HepG2 (cell line): ENCODE measurements at regions not wholly inside any gene's neighbourhood (a gene's known extent, or its start where the extent isn't known, plus 50 kb on each side); places are given as distances from the start of the nearest gene placed in this dataset.

Experiments
- ATAC-seq: fragments of 200-7000 bp; cut with Tn5 transposase; 3 replicates; pipeline ENCODE4 v1.9.1; 2020; ENCODE audit warnings: mild to moderate bottlenecking, moderate library complexity
- BruUV-seq: library from RNA; stranded (reverse); fragments of 400-500 nt; replicated peaks from 2 replicates; lab custom pipeline; 2021; lab: Mats Ljungman, UMichigan
- CTCF ChIA-PET: fragments of 300-600 bp; formaldehyde crosslinking; extraction: SDS; loops from one replicate; lab custom pipeline; 2021; ENCODE audit warnings: low total read pairs, inconsistent platforms, low intra/inter-chr PET ratio; lab: Yijun Ruan, JAX
- POLR2A ChIA-PET: fragments of 350-600 bp; sonication (Branson Sonifier 250); formaldehyde crosslinking; loops from one replicate; lab custom pipeline; 2020; ENCODE audit warnings: antibody characterized with exemption, inconsistent platforms; lab: Yijun Ruan, JAX
- DNase-seq: peaks from one replicate; pipeline ENCODE4 v3.0.0-alpha.2; 2015; ENCODE audit warnings: low spot score
- FAIRE-seq: peaks from 3 replicates; lab custom pipeline; 2011; peaks lifted over from hg19 to GRCh38; lab: Jason Lieb, UNC
- H2AFZ ChIP-seq: one replicate; pipeline ENCODE4 v1.6.1; 2011; ENCODE audit warnings: low read length, inconsistent platforms
- H3K27ac ChIP-seq: fragments of 300-600 bp; 3 replicates; pipeline ENCODE4 v1.8.0; 2011; ENCODE audit warnings: mixed run types, mild to moderate bottlenecking, mixed read lengths, low read length, inconsistent platforms; ENCODE audit not compliant: insufficient read depth; ENCODE audit errors: extremely low read length
- H3K27me3 ChIP-seq, 2 experiments: fragments of 200-600 bp in 1 of 2; 2 replicates in 1 of 2; 3 replicates in 1 of 2; pipeline versions ENCODE4 v1.6.0 to v1.8.0; 2011; ENCODE audit warnings: low read length in 2 of 2, mild to moderate bottlenecking in 2 of 2, moderate library complexity in 2 of 2, inconsistent platforms in 1 of 2; ENCODE audit not compliant: insufficient read depth in 2 of 2, control insufficient read depth in 1 of 2
- H3K36me3 ChIP-seq, 2 experiments: fragments of 200-600 bp in 1 of 2; replicated peaks in 1 of 2; 2 replicates in 1 of 2; 3 replicates in 1 of 2; pipeline versions ENCODE4 v1.5.1 to v1.8.0; 2011; ENCODE audit warnings: low read length in 2 of 2, inconsistent platforms in 1 of 2; ENCODE audit not compliant: insufficient read depth in 2 of 2, control insufficient read depth in 1 of 2
- H3K4me1 ChIP-seq: 2 replicates; pipeline ENCODE4 v1.5.1; 2012; ENCODE audit warnings: low read length, inconsistent platforms; ENCODE audit not compliant: insufficient read depth
- H3K4me2 ChIP-seq: 2 replicates; pipeline ENCODE4 v1.6.0; 2011; ENCODE audit warnings: low read depth, low read length, inconsistent platforms
- H3K4me3 ChIP-seq, 3 experiments: fragments of 200-600 bp in 1 of 3; sonication (generic), shearing (Covaris generic) in 1 of 3; replicated peaks in 1 of 3; 2 replicates each; pipeline ENCODE4 v1.5.1; 2011 to 2016; ENCODE audit warnings: low read length in 3 of 3, inconsistent platforms in 2 of 3, low read depth in 2 of 3, mild to moderate bottlenecking in 2 of 3, control low read depth in 1 of 3, mixed read lengths in 1 of 3; ENCODE audit not compliant: insufficient read depth in 1 of 3
- H3K79me2 ChIP-seq: one replicate; pipeline ENCODE4 v1.6.1; 2011; ENCODE audit warnings: low read length, inconsistent platforms; ENCODE audit not compliant: insufficient read depth
- H3K9ac ChIP-seq: 2 replicates; pipeline ENCODE4 v1.6.0; 2011; ENCODE audit warnings: mild to moderate bottlenecking, low read depth, low read length, inconsistent platforms; ENCODE audit not compliant: insufficient read depth
- H3K9me3 ChIP-seq: 2 replicates; pipeline ENCODE4 v1.5.1; 2012; ENCODE audit warnings: mild to moderate bottlenecking, low read length
- H4K20me1 ChIP-seq: 2 replicates; pipeline ENCODE4 v1.6.0; 2011; ENCODE audit warnings: inconsistent platforms, mild to moderate bottlenecking, low read length, moderate library complexity; ENCODE audit not compliant: insufficient read depth
- AGO1 ChIP-seq: fragments of 200-400 bp; formaldehyde crosslinking; IDR thresholded peaks from 2 replicates; pipeline ENCODE4 v1.6.1; 2017; ENCODE audit warnings: mild to moderate bottlenecking, low read depth, low read length, moderate library complexity; ENCODE audit not compliant: poor library complexity, severe bottlenecking
- CC2D1A ChIP-seq: sonication (generic); formaldehyde crosslinking; IDR thresholded peaks from 2 replicates; pipeline ENCODE4 v1.8.1; 2023; ENCODE audit warnings: mild to moderate bottlenecking, missing genetic modification reagents
- ETV5 ChIP-seq: IDR thresholded peaks from 2 replicates; pipeline ENCODE4 v1.6.1; 2018; ENCODE audit warnings: missing biosample characterization, missing genetic modification reagents, inconsistent platforms, borderline replicate concordance
- NFYB ChIP-seq: sonication (generic); formaldehyde crosslinking; IDR thresholded peaks from 2 replicates; pipeline ENCODE4 v1.4.0; 2020; ENCODE audit warnings: missing genetic modification reagents
- RFXAP ChIP-seq: sonication (generic); formaldehyde crosslinking; IDR thresholded peaks from 2 replicates; pipeline ENCODE4 v1.4.0; 2020; ENCODE audit warnings: missing genetic modification reagents, borderline replicate concordance
- ZBTB38 ChIP-seq: sonication (generic); formaldehyde crosslinking; IDR thresholded peaks from 2 replicates; pipeline ENCODE4 v1.5.1; 2020; ENCODE audit warnings: mild to moderate bottlenecking, missing genetic modification reagents
- ZNF460 ChIP-seq: sonication (generic); formaldehyde crosslinking; IDR thresholded peaks from 2 replicates; pipeline ENCODE4 v1.5.1; 2020; ENCODE audit warnings: missing genetic modification reagents, mild to moderate bottlenecking, borderline replicate concordance
- ZNF747 ChIP-seq: sonication (generic); formaldehyde crosslinking; IDR thresholded peaks from 2 replicates; pipeline ENCODE4 v1.8.1; 2023; ENCODE audit warnings: missing genetic modification reagents, mild to moderate bottlenecking, borderline replicate concordance
- ZNF766 ChIP-seq: sonication (generic); formaldehyde crosslinking; IDR thresholded peaks from 2 replicates; pipeline ENCODE4 v1.5.0; 2020; ENCODE audit warnings: missing genetic modification reagents, borderline replicate concordance
- ZSCAN25 ChIP-seq: sonication (generic); formaldehyde crosslinking; IDR thresholded peaks from 2 replicates; pipeline ENCODE4 v1.8.0; 2022; ENCODE audit warnings: mild to moderate bottlenecking, missing genetic modification reagents
- WGBS: methylation state at CpG from one replicate; pipeline ENCODE4 v1.1.6; 2017; ENCODE audit warnings: low lambda C conversion rate; 5-methylcytosine and 5-hydroxymethylcytosine counted together
- in situ Hi-C: cut with HindIII; loops from 2 replicates; pipeline ENCODE4 v1.10.0; 2017; ENCODE audit warnings: low pct_unique_long_range_greater_than_20kb; ENCODE audit not compliant: extremely low pct_ligation_motif_present
- intact Hi-C: fragments of 100-400 bp; cut with micrococcal nuclease; formaldehyde crosslinking; loops from one replicate; pipeline ENCODE4 v1.10.0; 2022; ENCODE audit not compliant: unreplicated experiment
- TF ChIP-seq, protein P1 (sequence below): IDR thresholded peaks from 2 replicates; pipeline ENCODE4 v1.6.1; 2016; ENCODE audit warnings: low read depth, control low read depth
- TF ChIP-seq, protein P2 (sequence below): fragments of 450-650 bp; IDR thresholded peaks from 2 replicates; pipeline ENCODE4 v1.6.1; 2017; ENCODE audit warnings: mild to moderate bottlenecking
- TF ChIP-seq, protein P3 (sequence below): sonication (generic); formaldehyde crosslinking; IDR thresholded peaks from 2 replicates; pipeline ENCODE4 v1.5.0; 2020; ENCODE audit warnings: missing genetic modification reagents
- TF ChIP-seq, protein P4 (sequence below): sonication (generic); formaldehyde crosslinking; IDR thresholded peaks from 2 replicates; pipeline ENCODE4 v1.5.0; 2020; ENCODE audit warnings: missing genetic modification reagents, mild to moderate bottlenecking, borderline replicate concordance

DNA sequence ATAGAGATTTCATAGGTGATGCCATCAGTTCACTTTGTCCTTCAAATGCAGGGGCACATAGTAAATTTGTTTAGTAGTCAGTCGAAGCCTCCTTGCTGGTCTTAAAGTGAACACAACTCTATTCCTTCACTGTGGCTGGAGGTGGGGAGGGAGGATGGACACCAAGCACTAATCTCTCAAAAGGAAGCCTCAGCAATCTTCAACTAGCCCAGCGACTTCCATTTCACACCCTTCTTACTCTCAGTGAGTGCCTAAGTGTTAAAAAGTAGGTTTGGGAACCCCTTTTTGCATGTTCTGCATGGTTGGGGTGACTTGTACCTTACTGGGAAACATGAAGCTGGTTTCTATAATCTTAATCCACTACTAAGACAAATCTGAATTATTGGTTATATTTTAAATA, 96.0 kb upstream of the GUCY1A1 start:
- Histone ChIP-seq H3K27ac (no peak overlapping the region), H3K4me2 (no peak overlapping the region), H4K20me1 (no peaks in the 10 kb centered on the region), H3K36me3 (no peaks in the 10 kb centered on the region), H3K4me3 (no peak overlapping the region), H3K9me3 (no peaks in the 10 kb centered on the region), H3K79me2 (no peaks in the 10 kb centered on the region), H3K9ac (no peak overlapping the region)
- DNase-seq = no peak
- in situ Hi-C loops = no loop called here
- BruUV-seq = no TSS peak
- no peak for TF ChIP-seq ZNF460
- no peak for TF ChIP-seq AGO1
- no peak for TF ChIP-seq ETV5
- no peak for TF ChIP-seq ZNF747 (CRISPR knock-in tag)
- TF ChIP-seq, protein P1, sequence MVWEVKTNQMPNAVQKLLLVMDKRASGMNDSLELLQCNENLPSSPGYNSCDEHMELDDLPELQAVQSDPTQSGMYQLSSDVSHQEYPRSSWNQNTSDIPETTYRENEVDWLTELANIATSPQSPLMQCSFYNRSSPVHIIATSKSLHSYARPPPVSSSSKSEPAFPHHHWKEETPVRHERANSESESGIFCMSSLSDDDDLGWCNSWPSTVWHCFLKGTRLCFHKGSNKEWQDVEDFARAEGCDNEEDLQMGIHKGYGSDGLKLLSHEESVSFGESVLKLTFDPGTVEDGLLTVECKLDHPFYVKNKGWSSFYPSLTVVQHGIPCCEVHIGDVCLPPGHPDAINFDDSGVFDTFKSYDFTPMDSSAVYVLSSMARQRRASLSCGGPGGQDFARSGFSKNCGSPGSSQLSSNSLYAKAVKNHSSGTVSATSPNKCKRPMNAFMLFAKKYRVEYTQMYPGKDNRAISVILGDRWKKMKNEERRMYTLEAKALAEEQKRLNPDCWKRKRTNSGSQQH = no peak
- TF ChIP-seq, all 625 proteins: peak for 0
- H3K27me3 ChIP-seq = no peaks in the 10 kb centered on the region
- no peak for ATAC-seq
- H2AFZ ChIP-seq = no peak overlapping the region
- intact Hi-C loops = no loop called here
- WGBS = 0% methylated on average over 2 of the region's 2 CpGs
- no peak for FAIRE-seq
- ChIA-PET POLR2A (no interaction called here), CTCF (no interaction called here)
- no peaks in the 10 kb centered on the region for H3K4me1 ChIP-seq

DNA sequence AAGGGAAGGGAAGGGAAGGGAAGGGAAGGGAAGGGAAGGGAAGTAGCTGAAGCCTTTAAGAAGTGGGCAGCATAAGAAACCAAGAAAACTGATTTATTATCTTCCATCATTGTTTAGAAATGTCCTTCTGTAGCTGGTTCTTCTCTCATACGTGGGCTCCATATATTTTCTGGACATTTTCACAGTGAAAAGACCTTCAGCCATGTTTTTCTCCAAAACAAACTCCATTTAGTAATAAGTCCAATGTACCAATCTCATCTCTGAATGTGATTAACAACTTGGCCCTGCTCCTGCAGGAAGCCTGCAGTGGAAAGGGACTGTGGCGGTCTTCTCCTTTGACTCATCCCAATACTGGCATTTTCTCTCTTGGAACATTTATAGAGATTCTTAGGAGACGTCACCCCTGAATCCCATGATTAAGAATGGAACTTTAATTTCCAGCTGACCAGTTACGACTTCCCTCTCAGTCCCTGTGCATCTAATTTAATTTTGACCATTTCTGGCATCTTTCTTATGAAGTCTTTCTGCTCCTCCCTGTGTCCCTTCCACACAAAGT, 96.6 kb upstream of the GUCY1A1 start:
- in situ Hi-C loops = no loop called here
- TF ChIP-seq ZNF766 (CRISPR knock-in tag) (no peak), CC2D1A (CRISPR knock-in tag) (no peak), ZSCAN25 (CRISPR knock-in tag) (no peak), ZBTB38 (no peak), NFYB (CRISPR knock-in tag) (no peak), RFXAP (CRISPR knock-in tag) (no peak)
- TF ChIP-seq, protein P2, sequence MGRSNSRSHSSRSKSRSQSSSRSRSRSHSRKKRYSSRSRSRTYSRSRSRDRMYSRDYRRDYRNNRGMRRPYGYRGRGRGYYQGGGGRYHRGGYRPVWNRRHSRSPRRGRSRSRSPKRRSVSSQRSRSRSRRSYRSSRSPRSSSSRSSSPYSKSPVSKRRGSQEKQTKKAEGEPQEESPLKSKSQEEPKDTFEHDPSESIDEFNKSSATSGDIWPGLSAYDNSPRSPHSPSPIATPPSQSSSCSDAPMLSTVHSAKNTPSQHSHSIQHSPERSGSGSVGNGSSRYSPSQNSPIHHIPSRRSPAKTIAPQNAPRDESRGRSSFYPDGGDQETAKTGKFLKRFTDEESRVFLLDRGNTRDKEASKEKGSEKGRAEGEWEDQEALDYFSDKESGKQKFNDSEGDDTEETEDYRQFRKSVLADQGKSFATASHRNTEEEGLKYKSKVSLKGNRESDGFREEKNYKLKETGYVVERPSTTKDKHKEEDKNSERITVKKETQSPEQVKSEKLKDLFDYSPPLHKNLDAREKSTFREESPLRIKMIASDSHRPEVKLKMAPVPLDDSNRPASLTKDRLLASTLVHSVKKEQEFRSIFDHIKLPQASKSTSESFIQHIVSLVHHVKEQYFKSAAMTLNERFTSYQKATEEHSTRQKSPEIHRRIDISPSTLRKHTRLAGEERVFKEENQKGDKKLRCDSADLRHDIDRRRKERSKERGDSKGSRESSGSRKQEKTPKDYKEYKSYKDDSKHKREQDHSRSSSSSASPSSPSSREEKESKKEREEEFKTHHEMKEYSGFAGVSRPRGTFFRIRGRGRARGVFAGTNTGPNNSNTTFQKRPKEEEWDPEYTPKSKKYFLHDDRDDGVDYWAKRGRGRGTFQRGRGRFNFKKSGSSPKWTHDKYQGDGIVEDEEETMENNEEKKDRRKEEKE = no peak
- TF ChIP-seq, protein P3, sequence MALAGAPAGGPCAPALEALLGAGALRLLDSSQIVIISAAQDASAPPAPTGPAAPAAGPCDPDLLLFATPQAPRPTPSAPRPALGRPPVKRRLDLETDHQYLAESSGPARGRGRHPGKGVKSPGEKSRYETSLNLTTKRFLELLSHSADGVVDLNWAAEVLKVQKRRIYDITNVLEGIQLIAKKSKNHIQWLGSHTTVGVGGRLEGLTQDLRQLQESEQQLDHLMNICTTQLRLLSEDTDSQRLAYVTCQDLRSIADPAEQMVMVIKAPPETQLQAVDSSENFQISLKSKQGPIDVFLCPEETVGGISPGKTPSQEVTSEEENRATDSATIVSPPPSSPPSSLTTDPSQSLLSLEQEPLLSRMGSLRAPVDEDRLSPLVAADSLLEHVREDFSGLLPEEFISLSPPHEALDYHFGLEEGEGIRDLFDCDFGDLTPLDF (CRISPR knock-in tag) = no peak
- TF ChIP-seq, protein P4, sequence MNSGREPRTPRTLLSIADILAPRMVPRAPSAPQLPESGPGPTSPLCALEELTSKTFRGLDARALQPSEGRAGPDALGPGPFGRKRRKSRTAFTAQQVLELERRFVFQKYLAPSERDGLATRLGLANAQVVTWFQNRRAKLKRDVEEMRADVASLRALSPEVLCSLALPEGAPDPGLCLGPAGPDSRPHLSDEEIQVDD (CRISPR knock-in tag) = no peak

More for the DNA sequence above, 96.6 kb upstream of the GUCY1A1 start:
- ATAC-seq (no peak), FAIRE-seq (no peak), DNase-seq (no peak)
- no peak overlapping the region for H3K9ac ChIP-seq
- no peaks in the 10 kb centered on the region for H3K36me3 ChIP-seq
- H3K27me3 ChIP-seq = no peaks in the 10 kb centered on the region
- no TSS peak for BruUV-seq
- no peak overlapping the region for H3K4me3 ChIP-seq
- CTCF ChIA-PET = no interaction called here
- H3K27ac ChIP-seq = no peak overlapping the region
- no peaks in the 10 kb centered on the region for H3K79me2 ChIP-seq
- intact Hi-C loops = no loop called here
- no peaks in the 10 kb centered on the region for H4K20me1 ChIP-seq
- no peak overlapping the region for H2AFZ ChIP-seq
- no peak overlapping the region for H3K4me2 ChIP-seq
- 1% methylated on average over 4 of the region's 4 CpGs for WGBS
- no peaks in the 10 kb centered on the region for H3K9me3 ChIP-seq
- H3K4me1 ChIP-seq = no peaks in the 10 kb centered on the region
- POLR2A ChIA-PET = no interaction called here
